Mesendoderm (in vitro differentiated cells): ENCODE measurements at regions not wholly inside any gene's neighbourhood (a gene's known extent, or its start where the extent isn't known, plus 50 kb on each side); places are given as distances from the start of the nearest gene placed in this dataset.

ENCODE experiments used
- DNase-seq: peaks from one replicate; pipeline ENCODE4 v3.0.0; 2013
- H2AK5ac ChIP-seq: 2 replicates; pipeline ENCODE4 v1.6.1; 2013; ENCODE audit warnings: low read length, inconsistent platforms
- H2BK120ac ChIP-seq: 2 replicates; pipeline ENCODE4 v1.6.1; 2013; ENCODE audit warnings: low read depth, mild to moderate bottlenecking, low read length, moderate library complexity, mixed read lengths
- H2BK15ac ChIP-seq: replicated peaks from 2 replicates; pipeline ENCODE4 v1.6.1; 2013; ENCODE audit warnings: low read depth, mild to moderate bottlenecking, moderate library complexity
- H2BK5ac ChIP-seq: 2 replicates; pipeline ENCODE4 v1.6.1; 2013; ENCODE audit warnings: low read length, inconsistent platforms
- H3K18ac ChIP-seq: 2 replicates; pipeline ENCODE4 v1.6.1; 2013; ENCODE audit warnings: mild to moderate bottlenecking, low read length, mixed read lengths
- H3K23ac ChIP-seq: one replicate; pipeline ENCODE4 v1.6.1; 2013; ENCODE audit warnings: low read length
- H3K27ac ChIP-seq: 2 replicates; pipeline ENCODE4 v1.5.1; 2013; ENCODE audit warnings: low read depth, mild to moderate bottlenecking, inconsistent platforms, low read length, moderate library complexity
- H3K27me3 ChIP-seq: 2 replicates; pipeline ENCODE4 v1.6.1; 2013; ENCODE audit warnings: low read length, control low read depth, mild to moderate bottlenecking, inconsistent platforms; ENCODE audit not compliant: insufficient read depth, poor library complexity
- H3K36me3 ChIP-seq: 2 replicates; pipeline ENCODE4 v1.6.1; 2013; ENCODE audit warnings: low read length, inconsistent platforms; ENCODE audit not compliant: control insufficient read depth, insufficient read depth
- H3K4ac ChIP-seq: one replicate; pipeline ENCODE4 v1.6.1; 2013; ENCODE audit warnings: low read depth, mild to moderate bottlenecking, low read length, moderate library complexity
- H3K4me1 ChIP-seq: 2 replicates; pipeline ENCODE4 v1.6.1; 2013; ENCODE audit warnings: low read depth, low read length, inconsistent platforms; ENCODE audit not compliant: control insufficient read depth
- H3K4me2 ChIP-seq: 2 replicates; pipeline ENCODE4 v1.6.1; 2013; ENCODE audit warnings: low read length
- H3K4me3 ChIP-seq: 2 replicates; pipeline ENCODE4 v1.5.1; 2013; ENCODE audit warnings: mild to moderate bottlenecking, low read length
- H3K56ac ChIP-seq: one replicate; pipeline ENCODE4 v1.6.1; 2013; ENCODE audit warnings: low read length
- H3K79me1 ChIP-seq: 2 replicates; pipeline ENCODE4 v1.6.1; 2013; ENCODE audit warnings: low read length, inconsistent platforms
- H3K79me2 ChIP-seq: 2 replicates; pipeline ENCODE4 v1.6.1; 2013; ENCODE audit warnings: mild to moderate bottlenecking, low read length; ENCODE audit not compliant: control insufficient read depth, insufficient read depth
- H3K9ac ChIP-seq: 2 replicates; pipeline ENCODE4 v1.6.1; 2013; ENCODE audit warnings: low read length, inconsistent platforms
- H4K5ac ChIP-seq: one replicate; pipeline ENCODE4 v1.6.1; 2013; ENCODE audit warnings: low read length
- H4K8ac ChIP-seq: one replicate; pipeline ENCODE4 v1.6.1; 2013; ENCODE audit warnings: low read depth, mild to moderate bottlenecking, control low read depth, low read length, moderate library complexity
- WGBS: extraction: QIAGEN DNeasy Blood & Tissue Kit; methylation state at CpG from one replicate; pipeline ENCODE4 v1.1.7; 2013; ENCODE audit warnings: low lambda C conversion rate, missing lambda C conversion rate; ENCODE audit not compliant: insufficient coverage; ENCODE audit errors: extremely low coverage; 5-methylcytosine and 5-hydroxymethylcytosine counted together

GRCh38 chr16:65541646-65542045 lies 419.8 kb upstream of the CDH11 start:
- Histone ChIP-seq H3K4me1 (peaks cover 4% of the 10 kb centered on the region), H3K27ac (no peak overlapping the region), H3K23ac (no peak overlapping the region), H2BK15ac (no peak overlapping the region), H2BK5ac (no peak overlapping the region), H3K4me3 (no peak overlapping the region), H4K8ac (no peak overlapping the region), H3K36me3 (no peaks in the 10 kb centered on the region), H3K79me2 (no peaks in the 10 kb centered on the region), H2BK120ac (no peak overlapping the region), H3K79me1 (no peaks in the 10 kb centered on the region), H3K56ac (no peak overlapping the region), H3K27me3 (no peaks in the 10 kb centered on the region), H2AK5ac (no peak overlapping the region), H3K9ac (no peak overlapping the region), H3K4me2 (no peak overlapping the region), H3K4ac (no peak overlapping the region), H4K5ac (no peak overlapping the region), H3K18ac (no peak overlapping the region)
- no CpG with 5 or more reads among the region's 1 CpG for WGBS
- no peak for DNase-seq

- Histone ChIP-seq H3K18ac (no peak overlapping the region), H2BK15ac (no peak overlapping the region), H3K4me2 (no peak overlapping the region), H2AK5ac (no peak overlapping the region), H3K27me3 (no peaks in the 10 kb centered on the region), H3K4me3 (no peak overlapping the region), H3K4ac (no peak overlapping the region), H4K8ac (no peak overlapping the region), H3K79me2 (no peaks in the 10 kb centered on the region), H2BK5ac (no peak overlapping the region), H3K4me1 (no peaks in the 10 kb centered on the region), H2BK120ac (no peak overlapping the region), H3K56ac (no peak overlapping the region), H3K9ac (no peak overlapping the region), H3K36me3 (no peaks in the 10 kb centered on the region), H3K27ac (no peak overlapping the region), H3K23ac (no peak overlapping the region), H3K79me1 (no peaks in the 10 kb centered on the region), H4K5ac (no peak overlapping the region)
- no peak for DNase-seq
These were observed 419.0 kb upstream of the CDH11 start for GRCh38 chr16:65540901-65541300.

GRCh38 chr16:65538976-65539375 lies 417.1 kb upstream of the CDH11 start:
- Histone ChIP-seq H3K27ac (no peak overlapping the region), H3K56ac (no peak overlapping the region), H2AK5ac (no peak overlapping the region), H3K4me3 (no peak overlapping the region), H3K4me2 (no peak overlapping the region), H3K79me1 (no peaks in the 10 kb centered on the region), H2BK15ac (no peak overlapping the region), H3K9ac (no peak overlapping the region), H4K5ac (no peak overlapping the region), H3K4me1 (no peaks in the 10 kb centered on the region), H2BK5ac (no peak overlapping the region), H2BK120ac (no peak overlapping the region), H3K18ac (no peak overlapping the region), H3K79me2 (no peaks in the 10 kb centered on the region), H4K8ac (no peak overlapping the region), H3K23ac (no peak overlapping the region), H3K27me3 (no peaks in the 10 kb centered on the region), H3K4ac (no peak overlapping the region), H3K36me3 (no peaks in the 10 kb centered on the region)
- DNase-seq, result no peak
- WGBS, result no CpG with 5 or more reads among the region's 3 CpGs

DNA sequence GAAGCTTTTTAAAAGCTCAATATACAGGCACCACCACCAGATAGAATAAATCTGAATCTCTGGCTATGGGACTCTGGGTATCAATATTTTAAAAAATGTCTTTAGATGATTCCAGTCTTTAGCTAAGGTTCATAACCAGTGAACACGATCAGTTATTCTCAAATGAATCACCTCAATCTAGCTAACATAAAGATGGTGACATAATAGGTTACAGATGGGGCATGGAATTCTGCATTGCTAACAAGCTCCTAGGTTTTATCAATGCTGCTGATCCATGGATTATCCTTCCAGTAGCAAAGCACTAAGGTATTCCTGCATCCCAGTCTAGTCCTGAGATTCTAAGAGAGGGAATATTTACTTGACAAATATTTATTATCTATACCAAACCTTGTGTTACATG lies 415.5 kb upstream of the CDH11 start:
- Histone ChIP-seq H2BK15ac (no peak overlapping the region), H4K5ac (no peak overlapping the region), H3K27ac (no peak overlapping the region), H3K23ac (no peak overlapping the region), H4K8ac (no peak overlapping the region), H2AK5ac (no peak overlapping the region), H2BK5ac (no peak overlapping the region), H3K18ac (no peak overlapping the region), H3K4me3 (no peak overlapping the region), H3K56ac (no peak overlapping the region), H3K4ac (no peak overlapping the region), H3K27me3 (no peaks in the 10 kb centered on the region), H3K36me3 (no peaks in the 10 kb centered on the region), H2BK120ac (no peak overlapping the region), H3K4me1 (no peaks in the 10 kb centered on the region), H3K79me1 (no peaks in the 10 kb centered on the region), H3K9ac (no peak overlapping the region), H3K79me2 (no peaks in the 10 kb centered on the region), H3K4me2 (no peak overlapping the region)
- DNase-seq, result no peak
- no CpG with 5 or more reads among the region's 1 CpG for WGBS

GRCh38 chr16:65534121-65534528 lies 412.3 kb upstream of the CDH11 start:
- Histone ChIP-seq H2BK5ac (no peak overlapping the region), H2BK120ac (no peak overlapping the region), H4K5ac (no peak overlapping the region), H3K27me3 (no peaks in the 10 kb centered on the region), H3K4me3 (no peak overlapping the region), H3K18ac (no peak overlapping the region), H2BK15ac (no peak overlapping the region), H3K9ac (no peak overlapping the region), H3K79me1 (no peaks in the 10 kb centered on the region), H3K4me2 (no peak overlapping the region), H3K4ac (no peak overlapping the region), H3K27ac (no peak overlapping the region), H4K8ac (no peak overlapping the region), H3K79me2 (no peaks in the 10 kb centered on the region), H3K23ac (no peak overlapping the region), H3K56ac (no peak overlapping the region), H3K4me1 (no peaks in the 10 kb centered on the region), H2AK5ac (no peak overlapping the region), H3K36me3 (no peaks in the 10 kb centered on the region)
- WGBS, result no CpG with 5 or more reads among the region's 2 CpGs
- DNase-seq, result no peak

- Histone ChIP-seq H4K5ac (no peak overlapping the region), H3K4me1 (no peaks in the 10 kb centered on the region), H3K9ac (no peak overlapping the region), H3K27me3 (no peaks in the 10 kb centered on the region), H3K18ac (no peak overlapping the region), H3K4me2 (no peak overlapping the region), H3K79me2 (no peaks in the 10 kb centered on the region), H3K4me3 (no peak overlapping the region), H2BK5ac (no peak overlapping the region), H3K27ac (no peak overlapping the region), H3K23ac (no peak overlapping the region), H3K56ac (no peak overlapping the region), H3K79me1 (no peaks in the 10 kb centered on the region), H2AK5ac (no peak overlapping the region), H2BK120ac (no peak overlapping the region), H4K8ac (no peak overlapping the region), H3K4ac (no peak overlapping the region), H2BK15ac (no peak overlapping the region), H3K36me3 (no peaks in the 10 kb centered on the region)
- DNase-seq, result no peak
- WGBS, result no CpG with 5 or more reads among the region's 2 CpGs
These were observed 411.0 kb upstream of the CDH11 start for GRCh38 chr16:65532846-65533245.
